ENCODE measurements at regions not wholly inside any gene's neighbourhood (a gene's known extent, or its start where the extent isn't known, plus 50 kb on each side); places are given as distances from the start of the nearest gene placed in this dataset.
A peak's percentile ranks its signal among the peaks of the same experiment; 100 is the strongest.

DNA sequence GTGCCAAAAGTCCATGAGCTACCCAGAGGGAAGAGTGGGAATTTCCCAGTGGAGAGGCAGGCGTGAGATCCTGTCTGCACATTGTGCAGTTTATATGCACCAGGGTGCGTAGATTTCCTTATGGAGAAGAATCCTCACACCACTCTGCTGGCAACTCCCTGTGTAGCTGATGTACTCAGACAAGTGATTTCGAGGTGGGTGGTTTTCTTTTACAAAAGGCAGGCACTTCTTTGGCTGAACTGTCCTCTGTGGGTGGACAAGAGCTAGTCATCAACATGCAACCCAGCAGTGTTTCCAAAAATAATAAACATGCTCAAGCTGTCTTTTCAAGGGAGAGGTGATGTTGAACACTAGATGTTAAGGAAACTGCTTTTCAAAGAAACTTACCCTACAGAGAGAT, 121.7 kb upstream of the NXT1 start:
- no peak for DNase-seq

DNA sequence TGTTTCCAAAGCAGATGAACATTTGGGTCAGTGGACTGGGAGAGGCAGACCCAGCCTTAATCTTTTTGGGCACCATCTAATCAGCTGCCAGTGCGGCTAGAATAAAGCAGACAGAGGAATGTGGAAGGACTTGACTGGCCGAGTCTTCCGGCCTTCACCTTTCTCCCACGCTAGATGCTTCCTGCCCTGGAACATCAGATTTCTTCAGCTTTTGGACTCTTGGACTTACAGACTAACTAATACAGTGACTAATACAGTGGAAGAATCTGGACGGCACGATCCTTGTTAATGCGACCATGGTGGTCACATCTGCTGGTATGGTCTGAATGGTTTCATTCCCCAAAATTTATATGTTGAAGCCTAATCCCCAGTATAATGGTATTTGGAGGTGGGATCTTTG, 122.6 kb upstream of the NXT1 start:
- DNase-seq = no peak

DNA sequence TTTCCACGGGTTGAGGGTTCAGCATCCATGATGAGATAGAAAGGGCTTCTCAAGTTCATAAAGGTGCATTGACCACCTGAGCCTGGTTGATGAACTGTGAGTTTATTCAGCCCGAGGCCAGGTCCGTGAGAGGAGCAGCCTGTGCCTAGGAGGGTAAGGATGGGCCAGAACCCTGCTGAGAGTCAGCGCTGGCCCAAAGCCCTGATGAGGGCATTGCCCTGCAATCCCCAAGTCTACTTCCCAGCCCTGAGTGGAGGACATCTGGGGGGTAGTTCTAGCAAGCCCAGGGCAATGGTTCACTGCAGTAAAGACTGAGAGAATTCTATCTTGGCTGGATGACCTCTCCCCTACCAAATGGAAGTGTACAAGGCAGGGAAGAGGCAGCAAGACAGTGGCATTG, 123.3 kb upstream of the NXT1 start:
- no peak for DNase-seq

DNA sequence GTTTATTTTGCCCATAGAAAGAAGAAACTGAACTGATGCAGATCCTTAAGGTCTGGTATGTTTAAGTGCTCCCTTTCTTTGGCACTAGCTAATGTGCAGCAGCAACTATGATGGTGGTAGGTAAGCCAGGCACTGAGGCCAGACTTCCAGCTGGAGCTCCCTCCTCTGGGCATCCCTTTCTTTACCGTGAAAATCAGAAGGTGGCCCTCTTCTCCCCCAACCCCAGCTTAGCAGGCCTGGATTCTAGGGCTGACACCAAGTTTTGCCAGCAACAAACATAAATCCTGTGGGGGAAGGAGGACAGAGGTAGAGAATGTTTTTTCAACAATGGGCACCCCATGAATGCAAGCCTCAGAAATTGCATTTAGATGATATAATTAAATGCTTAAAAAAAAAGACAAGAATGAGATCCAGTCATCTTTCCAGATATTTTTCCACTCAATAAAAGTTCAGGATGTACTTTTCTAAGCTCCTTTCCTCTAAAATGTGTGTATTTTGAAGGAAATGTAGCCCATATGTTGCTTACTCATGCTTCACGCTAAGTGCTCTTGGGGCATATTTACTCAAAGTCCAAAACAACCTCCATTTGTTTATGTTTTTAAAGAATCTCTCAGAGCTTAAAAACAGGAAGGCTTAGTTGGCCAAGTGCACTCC, 123.9 kb upstream of the NXT1 start:
- DNase-seq = no peak

DNA sequence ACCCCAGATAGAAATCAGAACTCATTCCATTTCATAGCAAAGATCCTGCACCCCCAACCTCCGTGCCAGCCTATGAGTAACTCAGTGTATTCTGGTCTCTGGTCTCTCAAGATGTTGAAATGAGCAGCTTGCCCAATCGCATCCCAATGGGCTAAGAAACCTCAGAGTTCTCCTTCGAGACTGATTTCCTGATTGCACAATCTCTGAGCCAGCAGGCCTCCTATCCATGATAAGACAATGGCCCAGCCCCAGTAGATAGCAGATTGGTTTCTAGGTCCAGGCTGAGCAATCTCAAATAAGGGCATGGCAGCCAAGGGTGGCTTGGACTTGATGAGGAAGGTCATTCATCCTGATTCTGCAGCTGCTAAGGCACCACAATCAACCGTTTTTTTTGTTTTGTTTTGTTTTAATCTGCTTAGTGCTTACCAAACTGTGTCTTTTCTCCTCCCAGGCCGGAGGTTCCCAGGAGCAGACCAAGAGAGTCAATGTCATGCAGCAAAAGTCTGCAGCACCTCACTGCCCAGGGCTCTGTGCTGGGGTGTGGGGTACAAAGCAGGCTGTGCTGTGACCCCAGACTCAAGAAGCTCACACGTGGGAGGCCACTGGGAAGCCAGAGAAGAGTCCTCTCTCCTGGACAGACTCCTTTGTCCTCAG, 125.1 kb upstream of the NXT1 start:
- DNase-seq = no peak

DNA sequence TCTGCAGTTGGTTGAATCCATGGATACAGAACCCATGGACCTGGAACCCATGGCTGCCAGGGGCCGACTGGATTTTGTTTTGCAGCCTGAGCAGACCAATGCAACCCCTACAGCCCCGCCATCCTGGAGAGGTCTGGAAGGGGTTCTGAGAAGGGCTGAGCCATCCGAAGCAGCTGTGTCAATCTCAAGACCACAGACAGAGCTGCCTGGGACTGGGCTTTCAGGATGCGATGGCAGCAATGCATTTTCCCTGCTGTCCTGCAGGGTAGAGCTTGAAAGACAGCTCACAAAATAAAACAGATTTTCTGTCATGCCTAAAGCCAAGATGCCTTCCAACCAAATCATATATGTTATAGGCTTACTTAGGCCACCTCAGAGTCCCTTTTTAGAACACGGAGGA, 125.8 kb upstream of the NXT1 start:
- DNase-seq = no peak

DNA sequence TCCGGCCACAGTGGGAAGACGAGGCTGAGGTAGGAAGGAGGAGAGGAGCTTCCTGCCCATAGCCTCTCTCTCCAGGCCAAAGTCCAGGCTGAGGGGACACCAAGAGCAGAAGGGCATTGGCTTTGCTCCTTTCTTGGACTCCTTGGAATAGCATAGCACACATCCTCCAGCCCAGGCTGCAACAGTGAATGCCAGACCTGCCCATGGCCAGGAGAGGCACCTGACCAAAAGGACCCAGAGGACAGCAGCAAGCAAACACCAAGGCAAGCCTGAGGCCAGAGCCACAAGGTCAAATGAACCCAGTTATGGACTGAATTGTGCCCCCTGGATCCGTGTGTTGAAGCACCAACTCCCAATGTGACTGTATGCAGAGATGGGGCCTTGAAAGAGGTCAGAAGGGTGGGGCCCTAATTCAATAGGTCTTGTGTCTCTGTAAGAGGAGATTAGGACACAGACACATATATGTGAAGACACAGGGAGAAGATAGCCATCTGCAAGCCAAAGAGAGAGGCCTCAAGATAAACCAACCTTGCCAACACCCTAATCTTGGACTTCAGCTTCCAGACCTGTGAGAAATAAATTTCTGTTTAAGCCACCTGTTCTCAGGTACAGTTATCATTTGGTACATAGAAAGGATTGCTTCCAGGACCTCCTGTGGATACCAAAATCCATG, 126.5 kb upstream of the NXT1 start:
- DNase-seq = no peak

DNA sequence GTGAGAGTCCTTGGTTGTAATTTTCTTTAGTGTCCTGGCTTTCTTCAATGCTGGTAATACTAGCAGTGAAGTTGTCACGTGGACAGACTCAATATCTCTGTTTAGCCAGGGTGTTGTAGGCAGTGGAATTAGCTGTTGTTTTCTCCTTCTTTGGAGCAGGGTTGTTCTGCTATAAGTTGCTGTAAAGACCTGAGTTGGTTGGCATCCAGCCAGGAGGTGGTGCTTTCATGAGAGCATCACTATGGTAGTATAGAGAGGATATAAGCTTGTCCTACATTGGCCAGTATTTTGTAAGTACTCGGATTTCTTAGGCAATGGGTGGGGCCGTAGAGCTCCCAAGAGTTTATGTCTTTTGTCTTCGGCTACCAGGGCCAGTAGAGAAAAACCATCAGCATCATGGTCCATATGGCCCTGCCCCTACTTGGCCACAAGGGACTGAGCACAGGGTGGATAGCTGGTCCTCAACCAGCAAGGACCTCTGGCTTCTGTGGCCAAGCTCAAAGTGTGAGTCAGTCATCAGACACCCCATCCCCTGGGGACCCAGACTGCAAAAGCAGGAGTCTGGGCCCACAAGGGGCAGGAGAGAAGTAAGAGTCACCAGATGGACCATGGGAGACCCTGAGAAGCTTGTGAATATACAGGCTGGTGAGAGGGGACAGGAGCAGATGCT, 127.9 kb upstream of the NXT1 start:
- DNase-seq = no peak

DNA sequence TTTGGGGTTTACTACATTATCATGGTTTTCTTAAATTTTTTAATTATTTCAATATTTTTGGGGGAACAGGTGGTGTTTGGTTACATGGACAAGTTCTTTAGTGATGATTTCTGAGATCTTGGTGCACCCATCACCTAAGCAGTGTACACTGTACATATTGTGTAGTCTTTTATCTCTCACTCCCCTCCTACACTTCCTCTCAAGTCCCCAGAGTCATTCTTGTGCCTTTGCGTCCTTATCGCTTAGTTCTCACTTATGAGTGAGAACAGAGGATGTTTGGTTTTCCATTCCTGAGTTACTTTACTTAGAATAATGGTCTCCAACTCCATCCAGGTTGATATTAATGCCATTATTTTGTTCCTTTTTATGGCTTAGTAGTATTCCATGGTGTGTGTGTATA, 130.9 kb upstream of the CD93 start:
- DNase-seq = no peak

DNA sequence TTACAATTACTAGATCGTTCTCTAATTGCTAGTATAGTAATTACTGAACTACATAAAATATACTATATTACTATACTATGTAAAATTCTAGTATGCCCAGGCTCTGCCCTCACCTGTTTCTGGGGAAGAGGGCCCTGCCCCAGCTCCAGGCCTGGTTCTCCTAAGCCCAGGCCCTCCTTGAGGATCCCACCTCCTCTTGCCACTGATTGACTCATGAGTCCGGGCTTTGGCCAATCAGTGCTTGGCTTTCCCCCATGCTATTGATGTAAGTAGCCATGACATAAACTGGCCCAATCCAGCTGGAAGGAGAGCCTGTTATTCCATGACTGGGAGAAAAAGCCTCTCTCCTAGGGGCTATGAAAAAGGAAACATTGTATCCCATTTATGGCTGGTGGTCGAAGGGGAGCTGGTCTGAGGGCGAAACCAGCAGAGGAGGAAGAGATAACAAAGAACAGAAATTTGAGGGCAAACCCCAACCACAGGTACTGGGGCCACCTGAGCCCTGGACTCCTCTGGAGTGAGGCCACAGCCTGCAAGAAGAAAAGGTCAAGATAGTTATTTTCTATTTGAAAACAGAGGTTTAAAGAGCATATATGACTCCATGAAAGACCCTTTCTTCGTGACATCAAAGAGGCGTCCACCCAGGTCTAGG, 129.3 kb upstream of the CD93 start:
- DNase-seq = no peak

DNA sequence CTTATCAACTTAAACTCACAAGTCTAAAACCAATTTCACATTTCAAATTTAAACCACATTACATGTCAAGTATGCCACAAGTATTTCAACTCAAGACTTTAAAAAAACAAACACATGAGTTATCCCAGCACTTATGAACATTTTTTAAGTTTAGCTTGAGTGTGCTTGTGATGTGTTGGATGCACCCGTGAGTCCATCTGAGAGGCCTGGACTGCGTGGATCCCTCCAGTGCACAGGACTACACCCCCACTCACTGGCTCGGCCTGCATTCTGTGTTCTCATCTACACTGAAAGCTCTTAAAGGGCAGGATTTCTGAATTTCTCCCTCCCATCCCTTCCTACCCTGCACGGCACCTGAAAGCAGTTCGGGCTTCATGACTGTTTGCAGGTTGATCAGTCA, 128.8 kb upstream of the CD93 start:
- no peak for DNase-seq

DNA sequence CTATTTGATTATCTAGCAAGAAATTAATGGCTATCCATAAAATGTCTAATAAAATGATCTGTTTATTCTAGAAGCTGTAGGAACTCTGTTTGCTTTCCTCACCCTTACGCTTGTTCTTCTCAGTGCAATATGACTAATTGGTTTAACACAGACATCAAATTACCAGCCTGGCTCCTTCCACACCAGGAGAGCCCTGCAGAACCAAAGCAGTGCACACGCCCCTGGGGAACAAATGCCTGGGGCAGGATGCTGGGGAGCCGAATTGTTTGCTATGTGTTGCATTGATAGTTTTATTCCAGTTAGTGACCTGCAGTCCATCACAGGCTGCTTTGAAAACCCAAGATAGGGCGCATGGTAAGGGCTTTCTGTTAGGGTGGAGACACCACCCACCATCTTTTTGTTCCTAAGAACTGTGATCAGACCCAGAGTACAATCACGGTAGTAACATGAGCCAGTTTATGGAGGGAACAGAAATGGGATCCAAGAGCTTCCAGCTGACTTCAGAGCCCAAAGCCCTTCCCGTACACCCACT, 126.4 kb upstream of the CD93 start:
- peak; percentile 78 for DNase-seq

DNA sequence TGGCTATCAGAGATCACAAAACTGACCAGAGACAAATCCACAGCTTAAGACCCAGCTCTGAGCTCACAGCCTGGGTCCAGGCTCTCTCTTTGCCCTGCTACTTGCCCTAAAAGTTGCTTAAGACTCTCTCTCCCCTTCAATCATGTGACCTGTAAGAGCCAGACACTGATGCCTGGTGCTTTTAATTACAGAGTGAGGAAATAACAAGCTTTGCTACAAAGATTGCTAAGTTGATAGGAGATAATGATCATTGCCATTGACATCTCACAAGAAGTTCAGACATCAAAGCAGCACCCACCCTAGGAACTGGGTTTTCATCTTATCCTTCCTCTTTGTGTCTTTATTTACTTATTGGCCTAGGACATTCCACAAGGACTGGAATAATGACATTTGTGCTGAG, 125.9 kb upstream of the CD93 start:
- no peak for DNase-seq

DNA sequence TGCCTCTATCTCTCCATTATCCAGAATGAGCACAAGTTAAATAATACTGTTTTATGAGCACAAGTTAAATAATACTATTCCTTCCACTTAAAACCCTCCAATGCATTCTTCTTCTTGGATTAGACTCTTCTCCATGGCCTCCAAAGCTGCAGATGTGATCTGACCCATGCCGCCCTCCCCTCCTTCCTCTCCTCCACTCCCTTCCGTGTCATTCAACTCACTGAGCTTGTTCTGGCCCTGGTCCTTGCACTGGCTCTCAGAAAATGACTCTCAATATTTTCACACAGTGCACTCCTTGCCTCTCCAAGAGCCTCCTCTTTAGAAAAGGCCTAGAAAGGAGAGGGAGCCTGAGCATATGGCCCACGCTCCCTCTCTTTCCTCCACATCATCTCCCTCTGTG, 125.0 kb upstream of the CD93 start:
- DNase-seq = no peak

DNA sequence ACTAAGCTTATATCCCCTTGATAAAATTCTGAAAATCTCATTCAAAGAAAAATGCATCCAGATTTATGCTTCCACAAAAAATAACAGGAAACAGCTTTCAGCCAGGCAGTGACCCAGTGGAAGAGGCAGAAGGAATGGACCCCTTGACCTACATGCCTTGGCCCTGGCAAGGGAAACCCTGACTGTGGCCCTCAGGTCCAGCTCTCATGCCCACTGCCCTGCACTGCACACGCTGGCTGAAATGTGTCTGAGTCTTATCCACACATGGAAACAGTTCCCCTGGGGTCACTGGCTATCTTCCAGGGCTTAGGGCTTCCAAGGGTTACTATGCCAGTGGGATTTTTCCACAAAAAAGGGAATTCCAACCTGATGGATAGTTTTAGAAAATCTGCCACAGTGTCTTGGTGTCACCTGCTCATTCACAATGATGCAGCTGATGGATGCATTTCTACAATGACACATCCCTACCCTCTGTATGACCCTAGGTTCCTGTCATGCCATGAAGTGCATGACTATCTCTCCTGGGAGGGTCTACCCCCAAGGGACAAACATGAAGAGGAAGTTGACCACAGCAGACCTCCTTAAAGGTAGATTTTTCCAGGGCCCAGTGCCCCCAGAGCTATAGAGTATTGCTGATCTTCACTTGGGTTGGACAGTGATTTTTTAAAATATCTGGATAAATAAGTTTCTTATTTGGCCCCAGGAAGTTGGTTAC, 121.9 kb upstream of the CD93 start:
- DNase-seq = no peak

DNA sequence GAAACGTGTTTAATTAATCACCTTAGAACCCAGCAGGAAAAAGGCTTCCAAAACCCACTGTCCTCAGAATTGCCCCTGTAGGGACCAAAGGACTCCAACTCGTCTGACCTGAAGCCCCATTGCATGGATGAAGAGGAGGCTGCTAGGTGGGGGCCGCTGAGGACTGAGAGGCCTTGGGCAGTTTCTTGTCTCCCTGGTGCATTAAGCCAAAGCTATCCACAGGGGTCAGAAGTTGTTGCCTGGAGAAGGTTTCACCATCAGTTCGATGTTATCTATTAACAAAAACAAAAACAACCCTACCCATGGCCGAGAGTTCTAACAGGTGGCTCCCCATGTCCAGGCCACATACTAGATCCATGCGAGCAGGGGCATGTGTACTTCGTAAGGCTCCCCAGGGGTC, 120.9 kb upstream of the CD93 start:
- DNase-seq = no peak

DNA sequence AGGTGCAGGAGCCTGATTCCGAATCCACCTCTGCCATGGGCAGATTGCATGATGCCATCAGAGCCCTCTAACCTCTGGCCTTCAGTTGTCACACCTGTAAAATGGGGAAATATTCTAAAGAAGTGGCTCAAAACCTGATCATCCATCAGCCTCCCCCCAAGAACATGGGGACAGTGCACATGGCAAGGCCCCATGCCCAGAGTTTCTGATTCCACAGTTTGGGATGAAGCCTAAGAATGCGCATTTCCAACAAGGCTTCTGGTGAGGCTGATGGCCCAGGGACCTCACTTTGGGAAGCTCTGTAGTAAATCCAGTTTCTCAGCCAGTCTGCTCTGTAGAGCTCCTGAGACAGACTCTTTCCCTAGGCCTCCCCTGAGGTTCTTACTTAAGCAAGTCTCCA, 119.9 kb upstream of the CD93 start:
- DNase-seq = no peak

DNA sequence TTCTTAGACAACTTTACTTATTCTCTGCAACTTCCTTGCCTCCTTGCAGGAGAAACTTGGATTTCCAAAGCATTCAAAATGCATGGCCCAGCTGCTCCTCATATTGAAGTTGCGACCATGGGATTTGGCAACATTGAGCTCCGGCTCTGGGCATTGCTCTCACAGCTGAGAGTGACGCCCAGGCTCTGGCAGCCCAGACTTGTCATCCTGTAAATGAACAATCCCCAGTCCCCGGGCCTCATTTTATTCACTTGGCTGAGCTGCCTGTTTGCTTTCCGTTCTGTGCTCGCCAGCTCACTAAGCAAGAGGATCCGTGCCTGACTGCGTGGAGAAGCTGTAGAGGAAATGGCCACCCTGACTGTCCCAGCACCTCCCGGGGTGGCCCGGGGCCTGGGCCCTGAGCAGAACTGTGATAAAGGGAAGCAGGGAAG, 119.5 kb upstream of the CD93 start:
- no peak for DNase-seq

DNA sequence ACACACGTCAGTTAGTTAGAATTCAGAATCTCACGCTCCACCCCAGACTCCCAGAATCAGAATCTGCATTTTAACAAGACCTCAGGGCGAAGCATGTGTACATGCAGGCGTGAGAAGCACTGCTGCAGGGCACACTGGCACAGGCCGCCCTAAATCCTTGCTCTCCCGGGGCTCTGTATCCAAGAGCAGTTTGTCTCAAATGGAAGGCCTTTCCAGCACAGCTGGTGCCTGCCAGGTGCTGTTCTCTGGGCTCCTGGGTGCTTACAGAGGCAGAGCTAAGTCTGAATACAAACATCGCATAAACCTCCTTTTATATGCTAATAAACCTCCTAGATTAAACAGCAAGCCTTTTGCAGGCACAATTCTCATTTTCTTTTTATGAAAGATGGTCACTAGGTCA, 119.1 kb upstream of the CD93 start:
- no peak for DNase-seq

DNA sequence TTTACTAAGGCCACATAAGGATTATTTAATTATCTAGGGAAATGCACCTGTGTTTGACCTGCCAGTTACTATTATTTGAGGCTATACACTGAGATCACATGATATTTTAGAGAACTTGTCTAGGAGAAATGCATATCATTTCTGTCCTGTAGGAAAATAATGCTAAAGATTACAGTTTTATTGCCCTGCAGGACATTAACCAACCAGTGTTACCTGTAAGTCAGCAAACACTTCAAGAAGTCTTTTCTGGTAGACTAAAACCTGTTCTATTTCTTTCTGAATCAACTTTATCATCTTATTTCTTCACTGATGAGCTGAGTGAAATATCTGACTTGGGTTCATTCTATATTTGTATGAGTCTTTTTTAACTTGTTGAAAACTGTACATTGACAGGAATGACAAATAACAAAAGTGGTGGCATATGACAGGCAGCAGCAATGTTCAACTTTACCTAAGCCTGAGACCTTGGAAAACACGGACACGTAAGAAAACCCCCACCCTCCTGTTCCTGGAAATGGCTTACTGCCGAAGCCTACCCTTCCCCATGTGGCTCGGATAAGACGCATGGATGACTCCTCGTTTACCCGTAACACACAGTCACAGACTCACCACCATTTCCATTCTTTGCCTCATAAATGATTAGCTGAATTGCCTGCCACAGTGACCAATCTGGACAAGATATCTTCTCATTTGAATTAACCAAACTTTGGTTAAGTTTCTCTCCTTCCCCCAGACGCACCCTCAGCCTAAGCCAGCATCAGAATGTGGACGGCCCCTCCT, 118.0 kb upstream of the CD93 start:
- no peak for DNase-seq

DNA sequence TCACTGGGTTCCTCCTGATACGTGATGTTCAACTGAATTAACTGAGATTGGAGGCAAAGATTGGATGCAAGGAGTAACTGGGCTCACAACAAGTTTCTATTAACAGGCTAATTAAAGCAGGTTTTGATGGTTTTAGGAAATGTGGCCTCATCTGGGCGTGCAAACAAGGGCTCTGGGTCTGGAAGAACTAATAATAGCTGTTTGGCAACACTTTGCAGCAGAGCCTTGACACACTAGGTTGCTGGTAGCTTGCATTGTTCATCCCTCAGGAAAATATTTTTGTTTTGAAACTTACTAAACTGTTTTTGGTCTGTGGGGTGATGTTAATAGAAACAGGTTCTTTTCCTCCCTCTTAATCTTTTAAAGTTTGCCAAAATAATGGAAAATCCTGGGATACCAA, 117.2 kb upstream of the CD93 start:
- DNase-seq = no peak

DNA sequence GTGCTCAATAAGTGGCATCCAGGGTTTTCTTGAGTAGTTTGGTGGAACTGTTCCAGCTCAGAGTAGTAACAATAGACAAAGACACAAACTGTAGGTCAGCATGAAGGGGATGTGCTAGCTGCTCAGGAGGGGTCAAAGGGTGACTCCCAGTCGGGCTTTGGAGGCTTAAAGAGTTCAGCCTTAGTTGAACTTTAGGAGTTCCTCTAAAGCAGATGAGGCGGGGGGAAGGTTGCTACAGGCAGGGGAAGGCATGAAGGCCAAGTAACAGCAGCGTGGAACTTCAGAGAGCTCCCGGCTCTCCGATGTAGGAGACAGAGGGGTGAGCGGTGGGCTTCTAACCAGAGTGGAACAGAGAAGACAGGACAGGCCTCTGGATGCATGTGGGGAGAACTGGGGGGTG, 115.5 kb upstream of the CD93 start:
- DNase-seq = no peak

All from NCI-H1417 treated with DMSO at 0.1 percent for 48 hours (cell line).